Kidney (tissue), 13 donors: ENCODE measurements at regions not wholly inside any gene's neighbourhood (a gene's known extent, or its start where the extent isn't known, plus 50 kb on each side); places are given as distances from the start of the nearest gene placed in this dataset.

Experiments used
- DNase-seq, 5 donors: peaks; one replicate each; pipeline ENCODE4 v3.0.0-alpha.2; 2013 to 2020
- FAIRE-seq: peaks from 2 replicates; lab custom pipeline; 2012; peaks lifted over from hg19 to GRCh38; lab: Jason Lieb, UNC
- H3K27ac ChIP-seq, 2 donors: one replicate each; pipeline ENCODE4 v1.7.0; 2013; ENCODE audit warnings: low read depth in 2 of 2, low read length in 2 of 2, inconsistent platforms in 1 of 2
- H3K27me3 ChIP-seq: one replicate; pipeline ENCODE4 v1.7.1; 2013; ENCODE audit warnings: low read length, inconsistent platforms; ENCODE audit not compliant: control insufficient read depth, insufficient read depth
- H3K36me3 ChIP-seq, 3 donors: one replicate each; pipeline versions ENCODE4 v1.7.0 to v1.7.1; 2013; ENCODE audit warnings: low read length in 3 of 3, control low read depth in 1 of 3, inconsistent platforms in 1 of 3; ENCODE audit not compliant: insufficient read depth in 3 of 3, control insufficient read depth in 2 of 3
- H3K4me1 ChIP-seq, 3 donors: one replicate each; pipeline versions ENCODE4 v1.7.0 to v1.7.1; 2013; ENCODE audit warnings: low read length in 3 of 3, inconsistent platforms in 1 of 3, low read depth in 1 of 3; ENCODE audit not compliant: control insufficient read depth in 2 of 3, insufficient read depth in 2 of 3
- H3K4me3 ChIP-seq, 3 donors: one replicate each; pipeline versions ENCODE4 v1.7.0 to v1.8.1; 2013; ENCODE audit warnings: low read length in 3 of 3, control low read depth in 1 of 3, inconsistent platforms in 1 of 3
- H3K9ac ChIP-seq, 3 donors: one replicate each; pipeline versions ENCODE4 v1.7.0 to v1.7.1; 2013; ENCODE audit warnings: low read length in 3 of 3, control low read depth in 1 of 3, inconsistent platforms in 1 of 3
- H3K9me3 ChIP-seq, 3 donors: one replicate each; pipeline versions ENCODE4 v1.7.0 to v1.7.1; 2013; ENCODE audit warnings: low read length in 3 of 3, control low read depth in 1 of 3, inconsistent platforms in 1 of 3; ENCODE audit not compliant: control insufficient read depth in 2 of 3, insufficient read depth in 1 of 3
- intact Hi-C: fragments of 100-400 bp; cut with DNase I; formaldehyde crosslinking; loops from one replicate; pipeline ENCODE4 v1.11.1; 2022
- TF ChIP-seq, protein P1 (sequence below): IDR thresholded peaks from 3 replicates; pipeline ENCODE4 v1.5.1; 2012; ENCODE audit warnings: mild to moderate bottlenecking, moderate library complexity, borderline replicate concordance; ENCODE audit not compliant: insufficient read depth; ENCODE audit errors: extremely low read depth
- donor health status: control.
- donor health status: control.
- donor health status: control.
- donor health status: control.
- donor health status: control.
- donor health status: DM: yes; HTN: yes; CAD: no.
- donor health status: Normal renal cell carcinoma (clear cell type).

DNA sequence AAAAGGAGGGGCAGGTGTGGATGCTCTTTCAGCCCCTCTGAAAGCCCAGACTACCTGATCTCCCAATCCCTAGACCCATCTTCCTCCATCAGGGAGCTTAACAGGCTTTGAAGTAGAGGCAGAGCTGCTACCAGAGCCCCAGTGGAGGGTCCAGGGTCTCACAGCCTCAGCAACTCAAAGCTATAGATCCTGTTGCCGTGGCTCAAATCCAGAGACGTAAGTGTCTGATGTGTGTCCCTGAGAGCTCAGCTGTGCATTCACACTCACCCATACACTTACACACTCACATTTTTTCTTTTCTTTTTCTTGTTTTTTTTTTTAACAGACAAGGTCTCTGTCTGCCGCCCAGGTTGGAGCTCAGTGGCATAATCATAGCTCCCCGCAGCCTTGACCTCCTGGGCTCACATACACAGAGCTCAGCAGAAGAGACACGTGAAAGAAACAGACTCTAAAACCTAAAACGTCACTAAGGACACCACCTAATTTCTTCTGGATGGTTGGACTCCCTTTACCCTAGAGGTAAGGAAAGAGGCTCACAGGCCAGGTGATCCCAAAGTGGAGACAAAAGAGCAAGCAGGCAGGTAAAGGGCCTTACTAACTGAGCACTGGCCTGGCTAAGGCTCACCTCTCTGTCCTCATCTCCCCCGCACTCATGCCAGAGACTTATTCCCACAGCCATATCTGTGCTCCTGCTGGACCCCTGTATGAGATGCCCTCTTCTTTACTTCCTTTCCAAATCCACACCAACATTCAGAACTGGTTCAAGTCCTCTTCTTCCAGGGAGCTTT, 80.7 kb downstream of the SCN11A start:
- intact Hi-C loops = no loop called here
- TF ChIP-seq, protein P1, sequence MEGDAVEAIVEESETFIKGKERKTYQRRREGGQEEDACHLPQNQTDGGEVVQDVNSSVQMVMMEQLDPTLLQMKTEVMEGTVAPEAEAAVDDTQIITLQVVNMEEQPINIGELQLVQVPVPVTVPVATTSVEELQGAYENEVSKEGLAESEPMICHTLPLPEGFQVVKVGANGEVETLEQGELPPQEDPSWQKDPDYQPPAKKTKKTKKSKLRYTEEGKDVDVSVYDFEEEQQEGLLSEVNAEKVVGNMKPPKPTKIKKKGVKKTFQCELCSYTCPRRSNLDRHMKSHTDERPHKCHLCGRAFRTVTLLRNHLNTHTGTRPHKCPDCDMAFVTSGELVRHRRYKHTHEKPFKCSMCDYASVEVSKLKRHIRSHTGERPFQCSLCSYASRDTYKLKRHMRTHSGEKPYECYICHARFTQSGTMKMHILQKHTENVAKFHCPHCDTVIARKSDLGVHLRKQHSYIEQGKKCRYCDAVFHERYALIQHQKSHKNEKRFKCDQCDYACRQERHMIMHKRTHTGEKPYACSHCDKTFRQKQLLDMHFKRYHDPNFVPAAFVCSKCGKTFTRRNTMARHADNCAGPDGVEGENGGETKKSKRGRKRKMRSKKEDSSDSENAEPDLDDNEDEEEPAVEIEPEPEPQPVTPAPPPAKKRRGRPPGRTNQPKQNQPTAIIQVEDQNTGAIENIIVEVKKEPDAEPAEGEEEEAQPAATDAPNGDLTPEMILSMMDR = no peak
- Histone ChIP-seq H3K9ac (no peak overlapping the region), H3K9me3 (no peaks in the 10 kb centered on the region), H3K4me1 (no peaks in the 10 kb centered on the region), H3K27me3 (no peaks in the 10 kb centered on the region), H3K36me3 (no peaks in the 10 kb centered on the region), H3K27ac (no peak overlapping the region), H3K4me3 (no peak overlapping the region)
- FAIRE-seq (no peak), DNase-seq (no peak)

- Histone ChIP-seq H3K9ac (no peak overlapping the region), H3K27ac (no peak overlapping the region), H3K4me1 (no peaks in the 10 kb centered on the region), H3K4me3 (no peak overlapping the region), H3K36me3 (no peaks in the 10 kb centered on the region), H3K27me3 (no peaks in the 10 kb centered on the region), H3K9me3 (no peaks in the 10 kb centered on the region)
- TF ChIP-seq, protein P1 = no peak
- intact Hi-C loops = no loop called here
- DNase-seq (peak in 4 of 5 donors; percentile 45 to 68 (median 56)), FAIRE-seq (no peak)
Observed at GRCh38 chr3:38969317-38970235, 82.2 kb downstream of the SCN11A start.

DNA sequence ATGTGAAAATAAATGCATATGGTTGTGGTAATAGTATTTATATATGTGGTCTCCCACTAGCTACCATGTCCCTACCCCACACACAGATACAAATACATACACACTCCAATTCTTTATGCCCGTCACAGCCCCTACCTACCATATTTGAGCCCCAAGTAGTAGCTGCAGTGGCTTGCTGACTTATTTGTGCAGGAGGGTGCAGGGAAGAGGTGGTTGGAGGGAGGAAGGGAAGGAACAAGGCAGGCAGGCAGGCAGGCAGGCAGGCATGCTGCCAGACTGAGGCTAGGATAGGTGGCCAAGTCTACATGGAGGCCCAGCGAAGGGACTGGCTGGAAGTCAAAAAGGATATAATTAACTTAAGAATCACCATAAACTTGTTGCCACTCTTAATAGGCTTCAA, 82.9 kb downstream of the SCN11A start:
- DNase-seq (no peak), FAIRE-seq (no peak)
- H3K4me1 ChIP-seq = no peaks in the 10 kb centered on the region
- H3K9ac ChIP-seq = no peak overlapping the region
- intact Hi-C loops = no loop called here
- TF ChIP-seq, protein P1 = no peak
- H3K27ac ChIP-seq = no peak overlapping the region
- no peaks in the 10 kb centered on the region for H3K9me3 ChIP-seq
- H3K27me3 ChIP-seq = no peaks in the 10 kb centered on the region
- H3K36me3 ChIP-seq = no peaks in the 10 kb centered on the region
- no peak overlapping the region for H3K4me3 ChIP-seq
